ENCODE measurements at regions not wholly inside any gene's neighbourhood (a gene's known extent, or its start where the extent isn't known, plus 50 kb on each side); places are given as distances from the start of the nearest gene placed in this dataset.
"Not testable (repeated sequence)": the region's sequence is repeated elsewhere in the genome, so short reads cannot be mapped to it uniquely, and the experiment has no call there.

DNA sequence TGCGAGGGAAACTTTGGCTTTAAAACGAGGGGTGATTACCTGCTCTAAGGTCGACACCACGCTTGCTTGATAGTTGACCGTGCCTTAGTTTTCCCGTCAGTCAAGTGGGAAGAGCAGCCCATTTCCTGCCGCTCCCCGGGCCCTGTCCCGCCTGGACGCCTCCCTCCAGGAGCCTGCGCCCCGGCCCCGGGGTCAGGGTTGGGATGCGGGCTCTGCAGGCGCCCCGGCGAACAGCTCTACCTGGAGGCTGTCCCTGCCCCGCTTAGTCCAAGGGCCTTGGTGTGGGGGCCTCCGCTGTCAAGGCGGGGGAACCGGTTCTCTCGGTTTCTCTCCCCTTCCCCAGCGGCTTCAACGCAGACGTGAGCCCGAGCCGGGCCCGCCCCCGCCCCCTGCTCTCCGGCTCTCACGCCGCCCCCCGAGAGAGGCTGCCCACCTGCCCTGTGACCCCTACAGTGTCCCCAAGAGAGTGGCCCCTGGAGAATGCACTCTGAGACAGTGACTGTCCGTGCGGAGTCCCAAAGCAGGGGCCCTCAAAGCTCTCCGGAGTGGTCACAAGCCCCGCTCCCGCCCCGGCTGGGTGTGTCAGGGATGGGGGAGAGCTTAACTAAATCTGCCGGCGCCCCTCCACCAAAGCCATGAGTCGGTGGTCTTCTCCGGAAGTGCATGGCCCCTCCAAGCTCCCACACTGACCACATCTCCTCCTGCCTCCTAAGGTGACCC is 117.4 kb upstream of the SMURF2 start:
- H3K27ac ChIP-seq (ENCODE audit: control insufficient read depth, insufficient read depth, low read length): no peak overlapping the region
- FAIRE-seq (no peak), DNase-seq (ENCODE audit: low read depth, low spot score) (no peak)
- H3K27me3 ChIP-seq (ENCODE audit: control insufficient read depth, extremely low read depth, insufficient read depth, low read length): peaks cover 10% of the 10 kb centered on the region
- peak overlapping the region; percentile 45 for H3K4me2 ChIP-seq (ENCODE audit: control insufficient read depth, extremely low read depth, insufficient read depth, low read depth, low read length)
- peaks cover 23% of the 10 kb centered on the region for H3K4me1 ChIP-seq (ENCODE audit: control insufficient read depth, extremely low read depth, insufficient read depth, low read length)
- no peaks in the 10 kb centered on the region for H3K79me2 ChIP-seq (ENCODE audit: control insufficient read depth, insufficient read depth, low read length)
- H3K36me3 ChIP-seq (ENCODE audit: control insufficient read depth in 2 of 2, extremely low read depth in 1 of 2, insufficient read depth in 2 of 2, low read length in 2 of 2): peaks cover 0 to 15% of the 10 kb centered on the region in 2 experiments
- dilution Hi-C loops (cut with MboI; ENCODE audit: extremely low pct_ligation_motif_present, low sequenced_read_pairs): no loop called here
- H3K4me3 ChIP-seq (ENCODE audit: control insufficient read depth in 2 of 3, extremely low read depth in 1 of 3, insufficient read depth in 2 of 3, low read depth in 1 of 3, low read length in 3 of 3): peak overlapping the region in 2 of 3 experiments; percentile 38 to 42
- no peak overlapping the region for H2AFZ ChIP-seq (ENCODE audit: control insufficient read depth, low read length)
- H3K9me1 ChIP-seq (ENCODE audit: control insufficient read depth, extremely low read depth, insufficient read depth, low read length): no peaks in the 10 kb centered on the region
- no peaks in the 10 kb centered on the region for H4K20me1 ChIP-seq (ENCODE audit: control insufficient read depth, extremely low read depth, insufficient read depth, low read length)
- H3K9me3 ChIP-seq (ENCODE audit: control insufficient read depth, low read depth, low read length): no peaks in the 10 kb centered on the region
- no peak overlapping the region for H3K9ac ChIP-seq (ENCODE audit: control insufficient read depth, extremely low read depth, insufficient read depth, low read length)
- TF ChIP-seq EZH2 (IDR thresholded peaks at IDR 0.05; ENCODE audit: low read length): peak; percentile 14
- TF ChIP-seq CTCF (optimal IDR thresholded peaks at IDR 0.05 in 1 of 3, IDR thresholded peaks at IDR 0.05 in 1 of 3, conservative IDR thresholded peaks at IDR 0.05 in 1 of 3; ENCODE audit: extremely low read depth in 1 of 3, insufficient read depth in 2 of 3, low read length in 3 of 3): no peak

DNA sequence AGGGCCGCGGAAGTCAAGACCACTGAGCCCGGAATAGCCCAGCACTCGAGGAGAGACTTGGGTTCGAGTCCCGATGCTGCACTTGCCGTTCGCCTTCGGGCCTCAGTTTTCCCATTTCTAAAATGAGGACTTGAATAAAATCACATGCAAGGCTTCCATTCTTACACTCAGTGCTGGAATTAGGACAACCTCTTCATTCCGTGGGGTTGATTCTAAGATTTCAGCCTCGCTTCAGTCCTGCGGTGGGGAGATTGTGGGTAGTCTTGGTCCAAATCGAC is 116.9 kb upstream of the SMURF2 start:
- H3K4me2 ChIP-seq (ENCODE audit: control insufficient read depth, extremely low read depth, insufficient read depth, low read depth, low read length); DNase-seq (ENCODE audit: low read depth, low spot score); H3K27ac ChIP-seq (ENCODE audit: control insufficient read depth, insufficient read depth, low read length); H3K9ac ChIP-seq (ENCODE audit: control insufficient read depth, extremely low read depth, insufficient read depth, low read length); H3K9me1 ChIP-seq (ENCODE audit: control insufficient read depth, extremely low read depth, insufficient read depth, low read length); H2AFZ ChIP-seq (ENCODE audit: control insufficient read depth, low read length); H3K79me2 ChIP-seq (ENCODE audit: control insufficient read depth, insufficient read depth, low read length); H4K20me1 ChIP-seq (ENCODE audit: control insufficient read depth, extremely low read depth, insufficient read depth, low read length); dilution Hi-C loops (cut with MboI; ENCODE audit: extremely low pct_ligation_motif_present, low sequenced_read_pairs); H3K9me3 ChIP-seq (ENCODE audit: control insufficient read depth, low read depth, low read length): not testable (repeated sequence)
- Histone ChIP-seq H3K4me3 (ENCODE audit: control insufficient read depth in 2 of 3, extremely low read depth in 1 of 3, insufficient read depth in 2 of 3, low read depth in 1 of 3, low read length in 3 of 3) (peak overlapping the region in 2 of 3 experiments; percentile 3 to 20), H3K36me3 (ENCODE audit: control insufficient read depth in 2 of 2, extremely low read depth in 1 of 2, insufficient read depth in 2 of 2, low read length in 2 of 2) (peaks cover 0 to 14% of the 10 kb centered on the region in 2 experiments), H3K4me1 (ENCODE audit: control insufficient read depth, extremely low read depth, insufficient read depth, low read length) (peaks cover 26% of the 10 kb centered on the region), H3K27me3 (ENCODE audit: control insufficient read depth, extremely low read depth, insufficient read depth, low read length) (peaks cover 10% of the 10 kb centered on the region)
- TF ChIP-seq EZH2 (IDR thresholded peaks at IDR 0.05; ENCODE audit: low read length): peak; percentile 63
- peak; percentile 20 for FAIRE-seq

All from keratinocyte (primary cell).